Neuron (in vitro differentiated cells): ENCODE measurements at regions not wholly inside any gene's neighbourhood (a gene's known extent, or its start where the extent isn't known, plus 50 kb on each side); places are given as distances from the start of the nearest gene placed in this dataset.

Source experiments
- H2AFZ ChIP-seq: one replicate; pipeline ENCODE4 v1.6.1; 2013; ENCODE audit warnings: low read depth, mild to moderate bottlenecking, inconsistent platforms, low read length, moderate library complexity
- H3K27me3 ChIP-seq: one replicate; pipeline ENCODE4 v1.6.1; 2013; ENCODE audit warnings: low read length; ENCODE audit not compliant: insufficient read depth
- H3K36me3 ChIP-seq: one replicate; pipeline ENCODE4 v1.6.1; 2013; ENCODE audit warnings: low read length; ENCODE audit not compliant: insufficient read depth
- H3K4me1 ChIP-seq: one replicate; pipeline ENCODE4 v1.6.1; 2013; ENCODE audit warnings: low read length; ENCODE audit not compliant: insufficient read depth
- H3K4me3 ChIP-seq: 2 replicates; pipeline ENCODE4 v1.5.1; 2013; ENCODE audit warnings: mild to moderate bottlenecking, low read length, moderate library complexity
- H3K9me3 ChIP-seq: one replicate; pipeline ENCODE4 v1.6.1; 2013; ENCODE audit warnings: low read length

DNA sequence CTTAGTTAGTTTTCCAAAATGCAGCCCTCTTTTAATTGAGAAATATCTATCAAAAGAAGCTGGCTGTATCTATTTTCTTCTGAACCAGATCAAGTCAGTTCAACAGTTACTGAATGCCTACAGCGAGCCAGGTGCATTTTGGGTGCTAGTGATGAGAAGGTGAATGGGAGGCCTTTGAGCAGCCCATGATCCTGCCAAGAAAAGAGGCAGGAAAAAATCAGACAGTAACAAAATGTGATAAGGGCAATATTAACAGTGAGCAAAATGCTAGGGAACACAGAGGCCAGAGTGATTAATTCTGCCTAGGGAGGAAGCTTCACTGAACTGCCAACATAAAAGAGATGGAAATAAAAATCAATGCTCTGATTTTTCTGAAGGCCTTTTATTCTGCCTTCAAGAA lies 248.5 kb downstream of the SNCA start:
- Histone ChIP-seq H3K4me3 (no peak overlapping the region), H2AFZ (no peak overlapping the region), H3K36me3 (no peaks in the 10 kb centered on the region), H3K27me3 (no peaks in the 10 kb centered on the region), H3K4me1 (peaks cover 7% of the 10 kb centered on the region), H3K9me3 (no peaks in the 10 kb centered on the region)

DNA sequence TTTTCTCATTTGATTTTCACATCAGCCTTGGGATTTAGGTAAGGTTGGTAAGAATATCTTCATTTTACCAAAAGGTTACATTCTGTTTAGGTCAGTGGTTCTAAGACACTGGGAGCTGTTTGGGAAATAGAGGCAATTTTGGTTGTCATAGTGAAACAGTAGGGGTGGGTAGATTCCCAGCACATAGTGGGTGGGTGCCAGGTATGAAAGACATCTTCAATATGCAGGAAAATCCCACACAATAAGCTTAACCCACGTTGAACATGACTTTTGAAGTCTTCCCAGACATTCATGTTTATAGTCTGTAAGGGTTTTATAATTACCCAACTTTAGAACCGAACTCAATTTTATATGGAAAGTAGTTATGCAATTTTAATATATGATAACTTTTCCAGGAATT lies 249.6 kb downstream of the SNCA start:
- Histone ChIP-seq H3K4me1 (peaks cover 7% of the 10 kb centered on the region), H2AFZ (no peak overlapping the region), H3K9me3 (no peaks in the 10 kb centered on the region), H3K4me3 (no peak overlapping the region), H3K36me3 (no peaks in the 10 kb centered on the region), H3K27me3 (no peaks in the 10 kb centered on the region)

DNA sequence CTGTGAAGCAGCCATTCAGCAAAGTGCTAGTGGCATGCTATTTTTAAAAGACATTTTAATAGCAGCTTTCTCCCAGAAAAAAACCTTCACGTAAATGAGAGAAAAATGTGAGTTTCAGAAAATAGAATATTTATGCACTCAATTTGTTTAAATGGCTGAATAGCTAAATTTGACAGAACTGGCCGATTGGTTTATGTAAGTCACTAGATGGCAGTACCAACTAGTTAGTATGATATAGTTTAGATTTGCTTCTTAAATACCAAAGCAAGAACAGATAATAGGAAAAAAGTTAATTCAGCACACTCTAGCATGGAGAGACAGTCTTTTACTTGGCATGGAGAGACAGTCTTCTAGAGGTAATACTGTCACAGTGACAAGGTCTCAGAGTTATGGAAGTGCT lies 250.1 kb downstream of the SNCA start:
- H3K4me3 ChIP-seq = no peak overlapping the region
- no peaks in the 10 kb centered on the region for H3K36me3 ChIP-seq
- no peaks in the 10 kb centered on the region for H3K9me3 ChIP-seq
- H3K27me3 ChIP-seq = no peaks in the 10 kb centered on the region
- H2AFZ ChIP-seq = no peak overlapping the region
- H3K4me1 ChIP-seq = peaks cover 7% of the 10 kb centered on the region

DNA sequence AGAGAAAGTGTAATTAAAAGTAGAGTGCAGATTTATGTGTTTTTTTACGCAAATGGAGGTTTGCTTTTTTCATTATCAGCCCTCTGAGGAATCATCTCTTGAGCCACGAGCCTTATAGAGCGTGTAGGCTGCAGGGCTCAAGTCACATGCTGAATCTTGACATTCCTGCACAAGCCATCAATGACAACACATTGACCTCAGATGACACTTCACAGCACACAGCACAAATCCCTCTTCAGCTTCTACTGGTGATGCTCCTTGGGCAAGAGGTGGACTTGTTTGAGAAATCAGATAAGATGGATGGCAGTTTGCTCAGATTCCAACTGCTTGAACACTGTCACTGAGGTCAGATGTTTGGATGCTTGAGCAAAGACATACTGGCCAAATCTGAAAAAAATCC lies 250.6 kb downstream of the SNCA start:
- Histone ChIP-seq H3K27me3 (no peaks in the 10 kb centered on the region), H3K36me3 (no peaks in the 10 kb centered on the region), H2AFZ (no peak overlapping the region), H3K9me3 (no peaks in the 10 kb centered on the region), H3K4me1 (peaks cover 7% of the 10 kb centered on the region), H3K4me3 (no peak overlapping the region)

DNA sequence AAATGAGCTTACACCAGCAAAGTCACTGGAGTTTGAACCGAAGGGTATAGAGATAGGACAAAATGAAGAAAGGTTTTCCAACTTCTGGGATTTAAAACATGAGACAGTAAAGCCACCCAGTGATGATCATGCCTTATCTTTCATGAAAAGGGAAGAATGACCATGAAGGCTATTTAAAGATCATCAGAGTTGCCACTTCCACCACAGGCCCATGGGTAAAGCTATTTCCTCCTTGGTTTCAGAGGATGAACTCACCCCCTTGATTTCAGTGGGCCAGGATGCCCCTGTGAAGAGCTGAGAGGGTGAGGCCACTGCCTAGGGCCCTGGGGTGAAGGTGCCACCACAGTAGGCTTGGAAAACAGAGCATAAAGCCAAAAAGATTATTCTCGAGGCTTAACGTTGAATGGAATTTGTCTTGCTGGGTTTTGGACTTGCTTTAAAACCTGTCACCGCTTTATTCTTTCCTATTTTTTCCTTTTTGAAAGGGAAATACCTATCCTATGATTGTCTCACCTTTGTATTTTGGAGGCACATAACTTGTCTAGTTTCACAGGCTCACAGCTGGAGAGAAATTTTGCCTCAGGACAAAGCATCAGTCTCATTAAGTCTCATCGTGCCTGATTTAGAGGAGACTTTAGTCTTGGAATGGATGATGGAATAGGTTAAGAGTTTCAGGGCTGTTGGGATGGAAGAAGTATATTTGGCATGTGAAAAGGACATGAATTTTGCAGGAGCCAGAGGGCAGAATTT lies 254.0 kb downstream of the SNCA start:
- H3K4me3 ChIP-seq = no peak overlapping the region
- H3K27me3 ChIP-seq = no peaks in the 10 kb centered on the region
- H3K9me3 ChIP-seq = no peaks in the 10 kb centered on the region
- H2AFZ ChIP-seq = peak overlapping the region; percentile 4
- no peaks in the 10 kb centered on the region for H3K36me3 ChIP-seq
- H3K4me1 ChIP-seq = peaks cover 7% of the 10 kb centered on the region

DNA sequence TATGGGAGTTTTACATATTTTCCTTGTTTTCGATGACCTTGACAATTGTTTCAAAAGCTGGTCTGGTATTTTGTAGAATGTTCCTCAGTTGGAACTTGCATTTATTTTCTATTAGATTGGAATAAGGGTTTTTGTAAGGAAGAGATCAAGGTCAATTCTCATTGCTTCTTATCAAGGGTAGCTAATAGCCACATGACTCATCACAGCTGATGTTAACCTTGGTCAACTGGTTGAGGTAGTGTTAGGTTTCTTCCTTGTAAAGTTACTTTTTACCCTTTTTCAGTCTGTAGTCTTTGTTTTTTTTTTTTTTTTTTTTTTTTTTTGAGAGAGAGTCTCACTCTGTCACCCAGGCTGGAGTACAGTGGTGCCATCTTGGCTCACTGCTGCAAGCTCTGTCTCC lies 257.2 kb downstream of the SNCA start:
- H3K9me3 ChIP-seq = peaks cover 3% of the 10 kb centered on the region
- no peak overlapping the region for H3K4me3 ChIP-seq
- H3K4me1 ChIP-seq = no peaks in the 10 kb centered on the region
- H2AFZ ChIP-seq = no peak overlapping the region
- H3K27me3 ChIP-seq = peaks cover 6% of the 10 kb centered on the region
- H3K36me3 ChIP-seq = no peaks in the 10 kb centered on the region

DNA sequence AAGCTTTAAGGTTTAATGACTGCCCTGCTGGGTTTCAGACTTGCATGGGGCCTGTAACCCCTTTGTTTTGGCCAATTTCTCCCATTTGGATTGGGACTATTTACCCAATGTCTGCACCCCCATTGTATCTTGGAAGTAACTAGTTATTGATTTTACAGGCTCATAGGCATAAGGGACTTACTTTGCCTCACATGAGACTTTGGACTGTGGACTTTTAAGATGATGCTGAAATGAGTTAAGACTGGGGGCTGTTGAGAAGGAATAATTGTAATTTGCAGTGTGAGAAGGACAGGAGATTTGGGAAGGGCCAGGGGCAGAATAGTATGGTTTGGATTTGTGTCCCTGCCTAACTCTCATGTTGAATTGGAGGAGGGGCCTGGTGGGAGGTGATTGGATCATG lies 260.7 kb downstream of the SNCA start:
- H3K9me3 ChIP-seq = peaks cover 3% of the 10 kb centered on the region
- H3K4me3 ChIP-seq = no peak overlapping the region
- H3K4me1 ChIP-seq = peaks cover 16% of the 10 kb centered on the region
- H2AFZ ChIP-seq = no peak overlapping the region
- no peaks in the 10 kb centered on the region for H3K36me3 ChIP-seq
- H3K27me3 ChIP-seq = peaks cover 8% of the 10 kb centered on the region

DNA sequence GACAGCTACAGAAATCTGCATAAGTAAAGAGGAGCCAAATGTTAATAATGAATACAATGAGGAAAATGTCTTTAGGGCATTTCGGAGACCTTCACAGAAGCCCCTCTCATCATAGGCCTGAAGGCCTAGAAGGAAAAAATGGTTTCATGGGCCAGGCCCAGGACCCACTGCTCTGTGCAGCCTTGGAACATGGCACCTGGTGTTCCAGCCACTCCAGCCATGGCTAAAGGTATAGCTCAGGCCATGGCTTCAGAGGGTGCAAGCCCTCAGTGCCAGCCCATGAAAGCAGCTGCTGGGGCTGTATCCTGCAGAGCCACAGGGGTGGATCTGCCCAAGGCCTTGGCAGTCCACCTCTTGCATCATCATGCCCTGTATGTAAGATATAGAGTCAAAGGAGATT lies 261.1 kb downstream of the SNCA start:
- peaks cover 10% of the 10 kb centered on the region for H3K27me3 ChIP-seq
- H3K9me3 ChIP-seq = peaks cover 3% of the 10 kb centered on the region
- no peaks in the 10 kb centered on the region for H3K36me3 ChIP-seq
- peaks cover 16% of the 10 kb centered on the region for H3K4me1 ChIP-seq
- H2AFZ ChIP-seq = no peak overlapping the region
- H3K4me3 ChIP-seq = no peak overlapping the region

DNA sequence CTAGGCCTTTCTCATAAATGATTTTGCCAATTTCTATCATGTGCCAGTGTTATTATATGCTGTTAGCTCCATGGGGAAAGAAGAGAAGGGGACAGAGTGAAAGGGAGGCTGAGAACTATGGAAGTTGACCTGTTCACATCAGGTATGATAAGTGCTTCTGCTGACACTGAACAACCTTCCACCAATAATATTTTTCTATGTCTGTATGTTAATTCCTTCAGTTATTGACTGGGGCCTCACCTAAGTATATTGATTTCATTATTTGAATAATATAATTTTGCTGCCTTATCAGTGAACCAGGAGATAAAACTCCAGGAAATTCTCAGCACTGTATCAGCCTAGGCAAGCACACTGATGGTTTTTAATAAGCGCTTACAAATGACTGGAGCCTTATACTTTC lies 262.8 kb downstream of the SNCA start:
- peaks cover 10% of the 10 kb centered on the region for H3K27me3 ChIP-seq
- peaks cover 3% of the 10 kb centered on the region for H3K9me3 ChIP-seq
- H3K4me3 ChIP-seq = no peak overlapping the region
- H3K4me1 ChIP-seq = peaks cover 16% of the 10 kb centered on the region
- H2AFZ ChIP-seq = no peak overlapping the region
- H3K36me3 ChIP-seq = no peaks in the 10 kb centered on the region

DNA sequence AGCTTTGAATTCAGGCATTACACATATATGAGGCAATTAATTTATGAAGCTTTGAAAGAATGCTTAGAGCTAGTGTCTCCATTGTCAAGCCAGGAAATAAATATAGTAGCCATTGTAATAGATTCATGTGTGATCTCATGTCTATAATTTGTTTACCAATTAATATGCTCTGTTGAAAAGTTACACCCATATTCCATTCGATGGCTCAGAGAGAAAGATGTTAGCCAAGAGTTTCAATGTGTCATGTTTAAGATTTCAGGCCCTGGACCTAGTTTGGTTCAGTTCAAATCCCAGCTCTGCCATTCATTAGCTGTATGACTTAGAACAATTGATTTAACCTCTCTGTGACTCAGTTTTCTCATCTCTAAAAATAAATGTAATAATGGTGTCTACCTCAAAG lies 263.3 kb downstream of the SNCA start:
- Histone ChIP-seq H3K27me3 (peaks cover 10% of the 10 kb centered on the region), H3K9me3 (peaks cover 3% of the 10 kb centered on the region), H2AFZ (no peak overlapping the region), H3K4me3 (no peak overlapping the region), H3K4me1 (peaks cover 16% of the 10 kb centered on the region), H3K36me3 (no peaks in the 10 kb centered on the region)

DNA sequence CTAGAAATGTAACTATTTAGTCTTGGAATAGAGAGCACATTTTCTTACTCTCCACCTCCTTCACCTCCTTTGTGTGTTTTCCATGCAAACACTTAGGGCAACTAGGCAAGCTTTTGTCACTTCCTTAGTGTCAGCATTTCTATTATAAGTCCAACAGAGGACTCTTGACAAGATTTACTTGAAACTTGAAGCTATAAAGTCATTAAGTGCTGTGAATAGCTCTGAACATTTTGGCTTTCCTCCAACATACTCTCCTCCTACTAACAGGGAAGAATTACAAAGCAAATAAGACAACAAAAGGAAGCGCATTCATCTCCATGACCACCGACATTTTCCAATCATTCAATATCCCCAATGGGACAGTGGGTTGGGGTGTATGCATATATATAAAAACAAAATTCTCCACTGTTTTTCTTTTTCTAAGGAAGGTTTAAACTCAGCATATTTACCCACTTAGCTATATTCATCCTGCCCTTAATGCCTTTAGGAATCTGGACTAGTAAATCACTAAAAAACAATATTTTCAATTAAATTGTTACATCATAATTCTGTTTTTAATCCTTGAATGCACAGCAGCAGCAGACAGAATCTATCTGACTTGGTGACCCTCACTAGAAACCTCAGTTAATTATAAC lies 264.6 kb downstream of the SNCA start:
- peaks cover 10% of the 10 kb centered on the region for H3K27me3 ChIP-seq
- no peaks in the 10 kb centered on the region for H3K36me3 ChIP-seq
- H3K4me1 ChIP-seq = peaks cover 16% of the 10 kb centered on the region
- no peak overlapping the region for H2AFZ ChIP-seq
- H3K9me3 ChIP-seq = peaks cover 3% of the 10 kb centered on the region
- no peak overlapping the region for H3K4me3 ChIP-seq

DNA sequence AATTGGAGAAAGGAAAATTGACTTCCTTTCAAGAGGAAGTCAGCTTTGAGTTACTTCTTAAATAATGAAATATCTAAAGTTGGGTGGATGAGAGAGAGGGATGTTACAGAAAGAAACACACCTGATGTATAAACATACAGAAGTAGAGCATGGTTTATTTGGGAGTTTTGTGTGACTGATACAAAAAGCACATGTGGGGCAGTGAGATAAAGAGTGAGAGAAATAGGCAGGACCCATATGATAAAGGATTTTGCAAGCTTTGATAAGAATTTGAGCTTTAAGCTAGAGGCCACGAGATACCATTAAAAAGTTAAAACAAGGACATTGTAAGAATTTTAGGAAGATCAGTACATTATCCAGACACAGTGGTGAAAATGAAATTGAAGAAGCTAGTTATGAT lies 263.3 kb upstream of the GPRIN3 start:
- Histone ChIP-seq H3K36me3 (no peaks in the 10 kb centered on the region), H3K27me3 (peaks cover 10% of the 10 kb centered on the region), H3K9me3 (peaks cover 2% of the 10 kb centered on the region), H3K4me3 (no peak overlapping the region), H2AFZ (no peak overlapping the region), H3K4me1 (peaks cover 16% of the 10 kb centered on the region)

DNA sequence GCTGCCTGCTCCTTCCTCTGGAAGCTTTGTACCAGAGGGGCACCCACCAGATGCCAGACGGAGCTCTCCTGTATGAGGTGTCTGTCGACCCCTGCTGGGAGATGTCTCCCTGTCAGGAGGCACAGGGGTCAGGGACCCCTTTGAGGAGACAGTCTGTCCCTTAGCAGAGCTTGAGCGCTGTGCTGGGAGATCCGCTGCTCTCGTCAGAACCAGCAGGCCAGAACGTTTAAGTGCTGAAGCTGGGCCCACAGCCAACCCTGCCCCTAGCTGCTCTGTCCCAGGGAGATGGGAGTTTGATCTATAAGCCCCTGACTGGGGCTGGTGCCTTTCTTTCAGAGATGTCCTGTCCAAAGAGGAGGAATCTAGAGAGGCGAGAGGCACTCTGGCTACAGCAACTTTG lies 260.3 kb upstream of the GPRIN3 start:
- Histone ChIP-seq H3K4me3 (no peak overlapping the region), H3K4me1 (peaks cover 16% of the 10 kb centered on the region), H3K36me3 (no peaks in the 10 kb centered on the region), H2AFZ (no peak overlapping the region), H3K9me3 (no peaks in the 10 kb centered on the region), H3K27me3 (peaks cover 3% of the 10 kb centered on the region)

DNA sequence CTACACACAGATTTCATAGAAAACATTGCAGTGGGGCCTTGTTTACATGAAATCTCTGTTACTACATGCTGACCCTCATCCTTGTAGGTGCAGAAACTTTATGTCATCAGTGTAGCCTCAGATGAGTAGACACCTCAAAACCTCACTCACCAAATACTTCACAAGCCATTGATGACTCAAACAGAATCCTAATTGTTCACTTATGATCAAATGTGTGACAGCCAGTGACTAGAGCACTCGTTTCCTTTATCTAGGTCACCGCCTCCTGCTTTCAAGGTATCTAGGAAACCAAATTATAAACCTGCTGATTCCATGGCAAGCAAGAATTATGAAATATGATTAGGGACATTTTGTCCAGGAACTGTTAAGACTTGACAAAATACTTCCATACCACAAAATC lies 255.8 kb upstream of the GPRIN3 start:
- Histone ChIP-seq H3K4me3 (no peak overlapping the region), H3K9me3 (no peaks in the 10 kb centered on the region), H2AFZ (no peak overlapping the region), H3K27me3 (no peaks in the 10 kb centered on the region), H3K4me1 (no peaks in the 10 kb centered on the region), H3K36me3 (no peaks in the 10 kb centered on the region)
